ENCODE measurements at regions not wholly inside any gene's neighbourhood (a gene's known extent, or its start where the extent isn't known, plus 50 kb on each side); places are given as distances from the start of the nearest gene placed in this dataset.
"Not testable (repeated sequence)": the region's sequence is repeated elsewhere in the genome, so short reads cannot be mapped to it uniquely, and the experiment has no call there.

DNA sequence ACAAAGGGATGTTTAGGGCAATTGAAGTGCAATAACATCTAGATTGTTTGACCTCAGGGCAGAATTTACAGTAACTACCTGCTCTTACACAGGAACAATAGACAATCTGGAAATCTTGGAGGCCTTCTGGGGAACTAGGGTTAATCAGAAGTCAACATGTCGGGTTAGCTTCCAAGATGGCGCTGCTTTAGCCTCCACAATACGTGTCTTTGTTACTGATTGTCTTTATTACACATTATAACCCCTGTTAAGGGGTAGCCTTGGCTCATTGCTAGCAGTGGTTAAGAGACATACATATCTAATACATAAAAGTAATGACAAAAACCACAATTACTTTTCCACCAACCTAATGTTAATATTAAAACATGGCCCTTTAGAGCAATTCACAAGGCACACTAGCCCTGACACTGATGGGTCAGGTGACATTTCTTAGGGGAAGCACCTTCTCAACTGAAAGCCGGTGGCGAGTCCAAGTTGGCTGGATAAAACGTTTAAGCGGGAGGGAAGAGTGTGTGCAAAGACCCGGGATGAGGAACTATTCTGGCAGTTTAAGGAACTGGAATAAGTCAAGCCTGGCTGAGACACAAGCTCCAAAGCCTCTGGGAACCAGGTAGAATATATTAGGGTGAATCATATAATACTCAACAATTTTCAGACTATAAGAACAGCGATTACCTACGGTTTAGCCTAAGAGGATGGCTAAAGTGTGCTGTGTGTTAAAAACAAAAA lies 236.9 kb downstream of the BCAS1 start:
- DNase-seq, result no peak

- DNase-seq, result no peak
These were observed 237.9 kb downstream of the BCAS1 start for GRCh38 chr20:53832499-53832898.

- no peak for DNase-seq
These were observed 238.2 kb upstream of the ZNF217 start for GRCh38 chr20:53831812-53832211.

- DNase-seq, result no peak
These were observed 237.6 kb upstream of the ZNF217 start for GRCh38 chr20:53831228-53831627.

DNA sequence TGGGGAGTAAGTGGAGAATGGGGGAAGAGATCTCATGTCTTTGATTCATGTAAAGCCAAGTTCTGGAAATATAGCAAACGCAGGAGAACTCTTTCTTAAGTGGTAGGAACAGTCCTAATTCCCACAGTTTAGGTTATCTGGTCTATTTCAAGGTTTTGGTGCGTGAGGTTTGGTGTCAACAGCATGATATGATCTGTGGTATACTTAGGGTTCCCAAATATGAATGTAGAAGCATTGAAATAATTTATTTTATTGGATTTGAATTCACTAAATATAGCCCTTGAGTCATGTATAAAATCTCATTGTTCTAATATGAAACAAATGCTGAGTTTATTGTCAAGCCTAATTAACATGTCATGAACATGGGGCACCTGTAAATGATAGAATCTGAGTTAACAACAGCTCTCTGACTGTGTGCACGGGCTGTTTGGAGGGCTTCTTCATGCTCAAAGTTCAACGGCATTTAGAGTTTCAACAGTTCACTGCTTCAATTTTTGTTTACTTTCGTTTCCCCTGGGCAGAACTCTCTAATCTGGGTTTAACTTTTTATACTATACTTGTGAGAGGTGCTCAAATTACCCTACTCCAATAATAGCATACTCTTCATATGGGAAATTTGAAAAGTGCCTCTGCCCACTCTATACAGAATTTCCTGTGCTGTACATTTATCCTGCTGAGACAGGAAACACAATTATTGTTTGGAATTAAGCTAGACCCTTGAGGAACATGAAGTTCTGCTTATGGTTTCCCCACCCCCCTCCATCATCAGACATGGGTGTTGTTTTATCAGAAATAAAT lies 236.3 kb upstream of the ZNF217 start:
- DNase-seq, result no peak

DNA sequence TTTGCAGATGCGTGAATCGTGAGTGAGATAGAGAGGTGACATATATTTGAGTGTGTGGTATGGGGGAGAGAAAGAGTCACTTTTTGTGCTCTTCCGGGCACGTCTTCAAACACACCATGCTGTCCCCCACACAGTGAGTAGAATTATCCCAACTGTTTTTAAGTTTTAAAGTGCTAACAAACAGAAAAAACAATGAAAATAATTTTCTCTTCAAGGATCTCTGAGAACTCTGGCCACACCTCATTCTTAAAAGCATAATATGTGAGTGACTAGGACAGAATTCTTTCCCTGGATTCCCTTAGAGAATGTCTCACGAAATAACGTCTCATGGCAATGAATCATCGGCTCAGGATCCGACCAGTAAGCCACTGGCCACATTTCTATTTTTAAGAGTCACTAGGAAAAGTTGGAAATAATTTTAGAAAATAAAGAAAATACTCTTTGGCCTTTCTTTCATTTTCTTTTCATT lies 235.7 kb upstream of the ZNF217 start:
- DNase-seq, result no peak

GRCh38 chr20:53828682-53829254 lies 235.1 kb upstream of the ZNF217 start:
- no peak for DNase-seq

DNA sequence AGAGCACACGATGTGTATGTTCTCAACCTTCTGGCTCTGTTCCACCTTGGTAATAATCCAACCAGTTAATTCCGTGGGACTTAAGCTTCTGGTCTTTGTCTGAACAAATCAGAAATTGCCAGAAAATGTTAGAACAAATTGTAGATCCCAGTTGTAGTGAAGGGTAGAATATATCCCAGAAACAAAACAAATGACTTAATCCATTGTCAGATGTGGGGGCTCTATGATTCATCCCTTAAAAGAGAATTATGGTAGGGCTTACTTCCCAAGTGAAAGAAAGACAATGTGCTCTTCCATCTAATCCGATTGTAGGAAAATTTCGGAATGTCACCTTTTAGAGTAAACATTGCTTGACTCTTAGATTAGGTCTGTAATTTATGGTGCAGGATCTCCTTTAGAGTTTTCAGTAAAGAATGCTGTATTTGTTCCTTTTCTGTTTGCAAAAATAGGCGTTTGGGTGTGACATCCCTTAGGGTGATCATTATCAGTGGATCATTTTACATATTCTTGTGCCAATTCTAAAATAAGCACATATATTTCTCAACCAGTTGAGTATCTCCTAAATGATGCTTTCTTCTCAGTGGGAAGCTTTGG lies 234.5 kb upstream of the ZNF217 start:
- DNase-seq, result no peak

GRCh38 chr20:53827292-53828087 lies 233.9 kb upstream of the ZNF217 start:
- DNase-seq, result no peak

GRCh38 chr20:53826597-53827291 lies 233.1 kb upstream of the ZNF217 start:
- DNase-seq, result no peak

- DNase-seq, result no peak
These were observed 232.5 kb upstream of the ZNF217 start for GRCh38 chr20:53826090-53826489.

- DNase-seq, result no peak
These were observed 231.6 kb upstream of the ZNF217 start for GRCh38 chr20:53825282-53825681.

DNA sequence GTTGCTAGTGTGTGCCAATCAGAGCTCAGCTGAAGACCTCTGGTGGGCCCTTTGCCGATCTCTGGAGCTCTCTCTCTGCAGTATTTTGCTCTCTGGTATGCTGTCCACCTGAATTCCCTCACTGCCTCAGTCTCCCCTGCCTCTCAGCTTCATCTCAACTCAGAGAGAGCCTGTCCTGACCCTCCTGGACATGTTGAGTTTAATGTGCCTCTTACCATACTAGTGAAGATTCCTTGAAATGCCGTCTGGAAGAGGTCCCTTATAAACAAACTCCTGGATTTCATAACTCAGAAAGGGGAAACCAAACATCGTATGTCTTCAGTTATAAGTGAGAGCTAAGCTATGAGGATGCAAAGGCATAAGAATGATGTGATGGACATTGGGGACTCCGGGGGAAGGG lies 231.1 kb upstream of the ZNF217 start:
- DNase-seq, result no peak

DNA sequence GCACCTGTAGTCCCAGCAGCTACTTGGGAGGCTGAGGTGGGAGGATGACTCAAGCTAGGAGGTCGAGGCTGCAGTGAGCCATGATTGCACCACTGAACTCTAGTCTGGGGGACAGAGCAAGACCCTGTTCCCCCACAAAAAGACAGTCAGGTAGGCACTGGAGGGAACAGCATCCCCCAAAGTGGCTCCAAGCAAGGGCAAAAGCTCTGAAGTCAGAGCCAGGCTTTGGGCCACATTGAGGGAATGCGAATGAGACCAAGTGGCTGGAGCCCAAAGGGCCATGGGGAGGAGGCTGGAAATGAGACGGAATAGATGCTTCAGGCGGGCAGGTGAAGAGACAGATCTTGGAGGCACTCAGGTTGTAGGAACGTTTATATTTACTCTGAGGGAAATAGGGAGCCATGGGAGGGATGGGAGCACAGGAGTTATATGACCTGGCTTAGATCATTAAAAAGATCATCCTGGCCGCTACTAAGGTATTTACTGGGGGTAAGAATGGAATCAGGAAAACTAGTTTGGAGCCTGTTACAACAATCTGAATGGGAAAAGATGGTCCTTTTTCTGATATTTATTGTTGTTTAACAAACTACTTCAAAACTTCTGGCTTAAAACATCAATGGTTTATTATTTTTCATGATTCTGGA lies 229.6 kb upstream of the ZNF217 start:
- no peak for DNase-seq

GRCh38 chr20:53822534-53822933 lies 228.9 kb upstream of the ZNF217 start:
- DNase-seq, result no peak

GRCh38 chr20:53819973-53820451 lies 226.4 kb upstream of the ZNF217 start:
- DNase-seq, result no peak

DNA sequence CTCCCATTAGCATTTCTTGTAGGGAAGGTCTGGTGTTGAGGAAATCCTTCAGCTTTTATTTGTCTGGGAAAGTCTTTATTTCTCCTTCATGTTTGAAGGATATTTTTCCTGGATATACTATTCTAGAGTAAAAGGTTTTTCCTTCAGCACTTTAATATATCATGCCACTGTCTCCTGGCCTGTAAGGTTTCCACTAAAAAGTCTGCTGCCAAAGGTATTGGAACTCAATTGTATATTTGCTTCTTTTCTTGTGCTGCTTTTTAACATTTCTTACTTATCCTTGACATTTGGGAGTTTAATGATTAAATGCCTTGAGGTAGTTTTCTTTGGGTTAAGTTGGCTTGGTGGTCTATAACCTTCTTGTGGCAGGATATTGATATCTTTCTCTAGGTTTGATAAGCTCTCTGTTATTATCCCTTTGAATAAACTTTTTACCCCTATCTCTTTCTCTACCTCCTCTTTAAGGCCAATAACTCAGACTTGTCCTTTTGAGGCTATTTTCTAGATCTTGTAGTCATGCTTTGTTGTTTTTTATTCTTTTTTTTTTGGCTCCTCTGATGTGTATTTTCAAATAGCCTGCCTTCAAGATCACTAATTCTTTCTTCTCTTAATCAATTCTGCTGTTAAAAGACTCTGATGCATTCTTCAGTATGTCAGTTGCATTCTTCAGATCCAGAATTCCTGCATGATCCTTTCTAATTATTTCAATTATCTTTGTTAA lies 225.0 kb upstream of the ZNF217 start:
- no peak for DNase-seq

DNA sequence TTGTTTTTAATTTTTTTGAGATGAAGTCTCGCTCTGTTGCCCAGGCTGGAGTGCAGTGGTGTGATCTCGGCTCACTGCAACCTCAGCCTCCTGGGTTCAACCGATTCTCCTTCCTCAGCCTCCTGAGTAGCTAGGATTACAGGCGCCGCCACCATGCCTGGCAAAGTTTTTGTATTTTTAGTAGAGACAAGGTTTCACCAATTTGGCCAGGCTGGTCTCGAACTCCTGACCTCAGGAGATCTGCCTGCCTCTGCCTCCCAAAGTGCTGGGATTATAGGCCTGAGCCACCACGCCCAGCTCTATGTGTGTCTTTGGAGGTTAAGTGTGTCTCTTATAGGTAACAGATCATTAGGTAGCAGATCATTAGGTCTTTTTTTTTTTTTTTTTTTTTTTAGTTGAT lies 223.9 kb upstream of the ZNF217 start:
- DNase-seq, result not testable (repeated sequence)

GRCh38 chr20:53816872-53817398 lies 223.3 kb upstream of the ZNF217 start:
- no peak for DNase-seq

- no peak for DNase-seq
These were observed 221.9 kb upstream of the ZNF217 start for GRCh38 chr20:53815509-53815908.

All from activated T-cell treated with anti-CD3 and anti-CD28 coated beads, Interleukin-2, amount 50 U/mL, for 1 hour (primary cell).